CD4-positive, alpha-beta T cell (primary cell): ENCODE measurements at regions not wholly inside any gene's neighbourhood (a gene's known extent, or its start where the extent isn't known, plus 50 kb on each side); places are given as distances from the start of the nearest gene placed in this dataset.

Experiments used
- ATAC-seq: fragments of 200-7000 bp; cut with Tn5 transposase; one replicate; pipeline ENCODE4 v1.10.0; 2022; ENCODE audit warnings: mild to moderate bottlenecking; ENCODE audit not compliant: poor library complexity
- CTCF ChIA-PET: fragments of 350-600 bp; sonication (Branson Sonifier 250); formaldehyde crosslinking; loops from one replicate; lab custom pipeline; 2021; ENCODE audit warnings: antibody characterized with exemption, inconsistent platforms; lab: Charles Lee
- POLR2A ChIA-PET: fragments of 350-600 bp; sonication (Branson Sonifier 250); formaldehyde crosslinking; loops from one replicate; lab custom pipeline; 2021; ENCODE audit warnings: antibody characterized with exemption, inconsistent platforms; lab: Charles Lee
- DNase-seq, 14 experiments: peaks; one replicate each; pipeline ENCODE4 v3.0.0-alpha.2; 2013 to 2020; ENCODE audit warnings: mixed read lengths in 2 of 14
- H3K27ac ChIP-seq, 2 donors: one replicate each; pipeline versions ENCODE4 v1.5.1 to v1.7.0; 2013; ENCODE audit warnings: low read length in 2 of 2, low read depth in 1 of 2, mild to moderate bottlenecking in 1 of 2
- H3K27me3 ChIP-seq, 2 experiments: 1 replicate in 1 of 2; 2 replicates in 1 of 2; pipeline versions ENCODE4 v1.6.1 to v1.7.0; 2013; ENCODE audit warnings: low read length in 2 of 2, control low read depth in 1 of 2, mild to moderate bottlenecking in 1 of 2, moderate library complexity in 1 of 2; ENCODE audit not compliant: insufficient read depth in 2 of 2, control insufficient read depth in 1 of 2
- H3K36me3 ChIP-seq: one replicate; pipeline ENCODE4 v1.6.1; 2013; ENCODE audit warnings: low read length, control low read depth; ENCODE audit not compliant: insufficient read depth
- H3K4me1 ChIP-seq: one replicate; pipeline ENCODE4 v1.6.1; 2013; ENCODE audit warnings: low read length, control low read depth; ENCODE audit not compliant: insufficient read depth
- H3K4me3 ChIP-seq: one replicate; pipeline ENCODE4 v1.5.1; 2013; ENCODE audit warnings: mild to moderate bottlenecking, low read length, moderate library complexity
- H3K9me3 ChIP-seq, 2 experiments: 1 replicate in 1 of 2; 2 replicates in 1 of 2; pipeline versions ENCODE4 v1.6.1 to v1.7.0; 2013; ENCODE audit warnings: low read length in 2 of 2, mild to moderate bottlenecking in 2 of 2, control low read depth in 1 of 2, moderate library complexity in 1 of 2; ENCODE audit not compliant: control insufficient read depth in 1 of 2, insufficient read depth in 1 of 2
- H3K27ac Mint-ChIP-seq: one replicate; pipeline ENCODE4 v1.8.0; 2020; ENCODE audit warnings: mixed read lengths
- H3K27me3 Mint-ChIP-seq: one replicate; pipeline ENCODE4 v1.8.0; 2021; ENCODE audit warnings: mixed read lengths
- H3K36me3 Mint-ChIP-seq: one replicate; pipeline ENCODE4 v1.8.0; 2021; ENCODE audit warnings: low read depth, mixed read lengths
- H3K4me1 Mint-ChIP-seq: one replicate; pipeline ENCODE4 v1.8.0; 2021; ENCODE audit warnings: low read depth, mixed read lengths
- H3K4me3 Mint-ChIP-seq: one replicate; pipeline ENCODE4 v1.8.0; 2020; ENCODE audit warnings: mild to moderate bottlenecking, mixed read lengths
- H3K9me3 Mint-ChIP-seq: one replicate; pipeline ENCODE4 v1.8.0; 2020; ENCODE audit warnings: mixed read lengths
- CTCF ChIP-seq: fragments of 200-600 bp; IDR thresholded peaks from one replicate; pipeline ENCODE4 v1.8.0; 2022; ENCODE audit warnings: antibody characterized with exemption, mild to moderate bottlenecking
- intact Hi-C, 2 experiments: fragments of 100-400 bp; cut with DNase I in 1 of 2; cut with micrococcal nuclease in 1 of 2; formaldehyde crosslinking; loops; one replicate each; pipeline versions ENCODE4 v1.15.1 to v1.9.0; 2023 to 2025; cut with DNase I, micrococcal nuclease

GRCh38 chr14:58824796-58825195 is 187.0 kb downstream of the DACT1 start:
- H3K4me1 Mint-ChIP-seq = no peaks in the 10 kb centered on the region
- H3K27me3 Mint-ChIP-seq = no peaks in the 10 kb centered on the region
- Histone ChIP-seq H3K4me1 (no peaks in the 10 kb centered on the region), H3K4me3 (no peak overlapping the region), H3K36me3 (no peaks in the 10 kb centered on the region), H3K27me3 (no peaks in the 10 kb centered on the region), H3K9me3 (peaks cover 0 to 16% of the 10 kb centered on the region in 2 experiments), H3K27ac (no peak overlapping the region)
- POLR2A ChIA-PET = no interaction called here
- CTCF ChIA-PET = no interaction called here
- peaks cover 2% of the 10 kb centered on the region for H3K9me3 Mint-ChIP-seq
- no peak for DNase-seq
- intact Hi-C loops = no loop called here
- no peak overlapping the region for H3K4me3 Mint-ChIP-seq
- no peak for ATAC-seq
- no peak for TF ChIP-seq CTCF
- H3K27ac Mint-ChIP-seq = no peak overlapping the region
- no peaks in the 10 kb centered on the region for H3K36me3 Mint-ChIP-seq

GRCh38 chr14:58825606-58826005 is 187.8 kb downstream of the DACT1 start:
- ChIA-PET POLR2A (no interaction called here), CTCF (no interaction called here)
- Mint-ChIP-seq H3K27ac (no peak overlapping the region), H3K4me1 (no peaks in the 10 kb centered on the region), H3K36me3 (no peaks in the 10 kb centered on the region), H3K4me3 (no peak overlapping the region), H3K27me3 (no peaks in the 10 kb centered on the region), H3K9me3 (peaks cover 2% of the 10 kb centered on the region)
- TF ChIP-seq CTCF = no peak
- Histone ChIP-seq H3K36me3 (no peaks in the 10 kb centered on the region), H3K9me3 (peaks cover 0 to 16% of the 10 kb centered on the region in 2 experiments), H3K27me3 (no peaks in the 10 kb centered on the region), H3K27ac (no peak overlapping the region), H3K4me3 (no peak overlapping the region), H3K4me1 (no peaks in the 10 kb centered on the region)
- ATAC-seq (no peak), DNase-seq (no peak)
- intact Hi-C loops = no loop called here

- POLR2A ChIA-PET = no interaction called here
- no peak overlapping the region for H3K27ac Mint-ChIP-seq
- H3K27me3 ChIP-seq = no peaks in the 10 kb centered on the region
- no peaks in the 10 kb centered on the region for H3K36me3 Mint-ChIP-seq
- no peak overlapping the region for H3K27ac ChIP-seq
- H3K4me1 ChIP-seq = no peaks in the 10 kb centered on the region
- ATAC-seq (no peak), DNase-seq (no peak)
- no peaks in the 10 kb centered on the region for H3K27me3 Mint-ChIP-seq
- H3K4me1 Mint-ChIP-seq = no peaks in the 10 kb centered on the region
- no peak overlapping the region for H3K4me3 ChIP-seq
- H3K36me3 ChIP-seq = no peaks in the 10 kb centered on the region
- no peak for TF ChIP-seq CTCF
- no peak overlapping the region for H3K4me3 Mint-ChIP-seq
- H3K9me3 ChIP-seq = peaks cover 0 to 16% of the 10 kb centered on the region in 2 experiments
- intact Hi-C loops = no loop called here
- CTCF ChIA-PET = interaction anchor here (1.6 kb wide), 1 partner anchor 17 kb away, joined by 3 read pairs; no protein-coding TSS in a partner anchor
- peaks cover 2% of the 10 kb centered on the region for H3K9me3 Mint-ChIP-seq
Observed at GRCh38 chr14:58826845-58827686, 189.3 kb downstream of the DACT1 start.
